ENCODE measurements at regions not wholly inside any gene's neighbourhood (a gene's known extent, or its start where the extent isn't known, plus 50 kb on each side); places are given as distances from the start of the nearest gene placed in this dataset.
A peak's percentile ranks its signal among the peaks of the same experiment; 100 is the strongest.

- TF ChIP-seq, protein P1, sequence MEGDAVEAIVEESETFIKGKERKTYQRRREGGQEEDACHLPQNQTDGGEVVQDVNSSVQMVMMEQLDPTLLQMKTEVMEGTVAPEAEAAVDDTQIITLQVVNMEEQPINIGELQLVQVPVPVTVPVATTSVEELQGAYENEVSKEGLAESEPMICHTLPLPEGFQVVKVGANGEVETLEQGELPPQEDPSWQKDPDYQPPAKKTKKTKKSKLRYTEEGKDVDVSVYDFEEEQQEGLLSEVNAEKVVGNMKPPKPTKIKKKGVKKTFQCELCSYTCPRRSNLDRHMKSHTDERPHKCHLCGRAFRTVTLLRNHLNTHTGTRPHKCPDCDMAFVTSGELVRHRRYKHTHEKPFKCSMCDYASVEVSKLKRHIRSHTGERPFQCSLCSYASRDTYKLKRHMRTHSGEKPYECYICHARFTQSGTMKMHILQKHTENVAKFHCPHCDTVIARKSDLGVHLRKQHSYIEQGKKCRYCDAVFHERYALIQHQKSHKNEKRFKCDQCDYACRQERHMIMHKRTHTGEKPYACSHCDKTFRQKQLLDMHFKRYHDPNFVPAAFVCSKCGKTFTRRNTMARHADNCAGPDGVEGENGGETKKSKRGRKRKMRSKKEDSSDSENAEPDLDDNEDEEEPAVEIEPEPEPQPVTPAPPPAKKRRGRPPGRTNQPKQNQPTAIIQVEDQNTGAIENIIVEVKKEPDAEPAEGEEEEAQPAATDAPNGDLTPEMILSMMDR (IDR thresholded peaks at IDR 0.05) = no peak
- ATAC-seq (ENCODE audit: low FRiP score) (peak; percentile 93), DNase-seq (ENCODE audit: low spot score) (no peak)
These were observed 249.6 kb upstream of the TBX3 start for GRCh38 chr12:114933428-114934160.

GRCh38 chr12:114932806-114933205 lies 248.8 kb upstream of the TBX3 start:
- no peak for DNase-seq (ENCODE audit: low spot score)
- ATAC-seq (ENCODE audit: low FRiP score) = no peak
- TF ChIP-seq, protein P1 (IDR thresholded peaks at IDR 0.05) = no peak

DNA sequence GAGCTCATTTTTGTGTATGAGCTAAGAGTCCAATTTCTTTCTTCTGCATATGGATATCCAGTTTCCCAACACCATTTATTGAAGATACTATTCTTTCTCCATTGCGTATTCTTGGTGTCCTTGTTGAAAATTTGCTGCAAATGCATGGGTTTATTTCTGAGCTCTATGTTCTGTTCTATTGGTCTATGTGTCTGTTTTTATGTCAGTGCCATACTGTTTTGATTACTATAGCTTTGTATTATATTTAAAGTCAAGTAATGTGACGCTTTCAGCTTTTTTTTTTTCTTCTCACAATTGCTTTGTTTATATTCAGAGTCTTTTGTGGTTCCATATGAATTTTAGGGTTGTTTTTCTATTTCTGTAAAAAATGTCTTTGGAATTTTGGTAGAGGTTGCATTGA lies 247.1 kb upstream of the TBX3 start:
- no peak for DNase-seq (ENCODE audit: low spot score)
- ATAC-seq (ENCODE audit: low FRiP score) = no peak
- TF ChIP-seq, protein P1 (IDR thresholded peaks at IDR 0.05) = no peak

DNA sequence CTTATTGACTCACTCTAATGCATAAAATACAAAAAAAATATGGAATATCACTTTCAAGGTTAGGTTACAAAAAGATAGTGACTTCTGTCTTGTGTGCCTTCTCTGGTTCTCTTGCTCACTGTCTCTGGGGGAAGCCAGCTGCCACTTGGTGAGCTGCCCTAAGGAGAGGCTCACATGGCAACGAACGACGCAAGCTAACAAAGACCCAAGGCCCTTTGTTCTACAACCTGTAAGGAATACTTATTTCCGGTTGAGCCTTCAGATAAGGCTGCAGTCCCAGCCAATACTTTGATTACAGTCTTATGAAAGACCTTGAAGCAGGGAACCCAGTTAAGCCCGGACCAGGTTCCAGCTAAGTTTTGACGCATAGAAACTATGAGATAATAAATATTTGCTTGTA lies 242.4 kb upstream of the TBX3 start:
- DNase-seq (ENCODE audit: low spot score) = no peak
- TF ChIP-seq, protein P1 (IDR thresholded peaks at IDR 0.05) = no peak
- ATAC-seq (ENCODE audit: low FRiP score) = no peak

- TF ChIP-seq, protein P1 (IDR thresholded peaks at IDR 0.05) = no peak
- ATAC-seq (ENCODE audit: low FRiP score) = no peak
- DNase-seq (ENCODE audit: low spot score) = no peak
These were observed 241.0 kb upstream of the TBX3 start for GRCh38 chr12:114924946-114925475.

DNA sequence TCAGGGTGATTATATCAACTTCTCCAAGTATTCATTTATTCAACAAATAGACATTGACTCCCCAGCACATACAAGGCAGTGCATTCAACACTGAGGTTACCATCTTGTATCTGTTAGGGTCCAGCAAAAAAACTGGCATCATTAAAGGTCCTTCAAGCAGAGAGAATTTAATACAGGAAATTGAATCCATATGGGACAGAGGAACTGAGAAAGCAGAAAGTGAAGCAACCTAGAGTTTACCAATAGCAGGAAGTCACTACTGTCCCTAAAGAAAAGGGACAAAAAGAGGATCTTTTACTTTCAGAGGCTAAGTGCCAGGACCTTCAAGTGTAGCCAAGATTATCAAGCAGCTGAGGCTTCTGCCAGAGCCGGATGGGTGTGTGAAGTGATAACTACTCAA lies 237.8 kb upstream of the TBX3 start:
- TF ChIP-seq, protein P1 (IDR thresholded peaks at IDR 0.05) = no peak
- ATAC-seq (ENCODE audit: low FRiP score) (no peak), DNase-seq (ENCODE audit: low spot score) (no peak)

Data from omental fat pad (tissue), 3 donors.